ENCODE measurements at regions not wholly inside any gene's neighbourhood (a gene's known extent, or its start where the extent isn't known, plus 50 kb on each side); places are given as distances from the start of the nearest gene placed in this dataset.
"Not testable (repeated sequence)": the region's sequence is repeated elsewhere in the genome, so short reads cannot be mapped to it uniquely, and the experiment has no call there.

- no peak overlapping the region for H3K4me3 ChIP-seq (ENCODE audit: low read depth, low read length)
- no peak for TF ChIP-seq CTCF (IDR thresholded peaks at IDR 0.05; ENCODE audit: control insufficient read depth, extremely low read depth, insufficient read depth)
- no peak for DNase-seq (ENCODE audit: low read depth)
These were observed 1418.5 kb downstream of the KHDRBS2 start for GRCh38 chr6:60867548-60867947.

GRCh38 chr6:60843175-60843982, 1442.6 kb downstream of the KHDRBS2 start:
- peak; percentile 52 for TF ChIP-seq CTCF (IDR thresholded peaks at IDR 0.05; ENCODE audit: control insufficient read depth, extremely low read depth, insufficient read depth)
- not testable (repeated sequence) for DNase-seq (ENCODE audit: low read depth); H3K4me3 ChIP-seq (ENCODE audit: low read depth, low read length)

GRCh38 chr6:60830726-60831125, 1455.3 kb downstream of the KHDRBS2 start:
- not testable (repeated sequence) for H3K4me3 ChIP-seq (ENCODE audit: low read depth, low read length); DNase-seq (ENCODE audit: low read depth)

GRCh38 chr6:60822597-60822996, 1463.4 kb downstream of the KHDRBS2 start:
- not testable (repeated sequence) for H3K4me3 ChIP-seq (ENCODE audit: low read depth, low read length)

GRCh38 chr6:60818072-60818471, 1468.0 kb downstream of the KHDRBS2 start:
- not testable (repeated sequence) for DNase-seq (ENCODE audit: low read depth); H3K4me3 ChIP-seq (ENCODE audit: low read depth, low read length)

More at GRCh38 chr6:60822597-60822996, 1463.4 kb downstream of the KHDRBS2 start:
- not testable (repeated sequence) for DNase-seq (ENCODE audit: low read depth)

- DNase-seq (ENCODE audit: low read depth); H3K4me3 ChIP-seq (ENCODE audit: low read depth, low read length): not testable (repeated sequence)
These were observed 1471.2 kb downstream of the KHDRBS2 start for GRCh38 chr6:60814784-60815183.

- not testable (repeated sequence) for DNase-seq (ENCODE audit: low read depth); H3K4me3 ChIP-seq (ENCODE audit: low read depth, low read length)
These were observed 1472.0 kb downstream of the KHDRBS2 start for GRCh38 chr6:60813897-60814596.

GRCh38 chr6:60810216-60810615, 1475.8 kb downstream of the KHDRBS2 start:
- H3K4me3 ChIP-seq (ENCODE audit: low read depth, low read length); DNase-seq (ENCODE audit: low read depth): not testable (repeated sequence)

GRCh38 chr6:60799146-60799545, 1486.9 kb downstream of the KHDRBS2 start:
- peak; percentile 48 for TF ChIP-seq CTCF (IDR thresholded peaks at IDR 0.05; ENCODE audit: control insufficient read depth, extremely low read depth, insufficient read depth)
- not testable (repeated sequence) for H3K4me3 ChIP-seq (ENCODE audit: low read depth, low read length); DNase-seq (ENCODE audit: low read depth)

GRCh38 chr6:60797831-60798230, 1488.2 kb downstream of the KHDRBS2 start:
- not testable (repeated sequence) for DNase-seq (ENCODE audit: low read depth); H3K4me3 ChIP-seq (ENCODE audit: low read depth, low read length)

GRCh38 chr6:60789601-60790000, 1496.4 kb downstream of the KHDRBS2 start:
- not testable (repeated sequence) for DNase-seq (ENCODE audit: low read depth); H3K4me3 ChIP-seq (ENCODE audit: low read depth, low read length)

- H3K4me3 ChIP-seq (ENCODE audit: low read depth, low read length); DNase-seq (ENCODE audit: low read depth): not testable (repeated sequence)
These were observed 1503.1 kb downstream of the KHDRBS2 start for GRCh38 chr6:60782698-60783464.

GRCh38 chr6:60779591-60779990, 1506.4 kb downstream of the KHDRBS2 start:
- DNase-seq (ENCODE audit: low read depth); H3K4me3 ChIP-seq (ENCODE audit: low read depth, low read length): not testable (repeated sequence)

GRCh38 chr6:60767791-60768499, 1518.1 kb downstream of the KHDRBS2 start:
- not testable (repeated sequence) for H3K4me3 ChIP-seq (ENCODE audit: low read depth, low read length); DNase-seq (ENCODE audit: low read depth)

All from LNCaP clone FGC (cell line).